ENCODE measurements at regions not wholly inside any gene's neighbourhood (a gene's known extent, or its start where the extent isn't known, plus 50 kb on each side); places are given as distances from the start of the nearest gene placed in this dataset.

DNA sequence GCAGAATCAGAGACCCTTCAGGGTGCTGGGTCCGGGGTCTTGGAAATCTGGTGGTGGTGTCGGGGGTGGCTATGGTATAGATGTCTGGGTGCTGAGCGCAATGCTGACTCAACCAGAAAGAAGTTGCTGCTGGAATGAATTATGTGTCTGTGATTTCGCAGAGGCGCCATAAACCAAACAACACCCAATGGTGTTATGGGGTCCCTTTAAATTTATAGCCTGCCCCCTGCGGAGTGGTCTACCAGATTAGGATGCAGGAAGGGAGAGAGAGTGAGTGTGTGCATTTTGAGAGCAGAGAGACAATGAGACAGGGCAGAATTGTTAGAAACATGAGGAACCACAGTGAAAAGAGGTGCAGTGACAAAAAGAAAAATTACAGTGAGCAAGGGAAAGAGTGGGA is 100.7 kb upstream of the CDH11 start:
- no peak overlapping the region for H3K4me3 ChIP-seq (ENCODE audit: low read depth, low read length)

DNA sequence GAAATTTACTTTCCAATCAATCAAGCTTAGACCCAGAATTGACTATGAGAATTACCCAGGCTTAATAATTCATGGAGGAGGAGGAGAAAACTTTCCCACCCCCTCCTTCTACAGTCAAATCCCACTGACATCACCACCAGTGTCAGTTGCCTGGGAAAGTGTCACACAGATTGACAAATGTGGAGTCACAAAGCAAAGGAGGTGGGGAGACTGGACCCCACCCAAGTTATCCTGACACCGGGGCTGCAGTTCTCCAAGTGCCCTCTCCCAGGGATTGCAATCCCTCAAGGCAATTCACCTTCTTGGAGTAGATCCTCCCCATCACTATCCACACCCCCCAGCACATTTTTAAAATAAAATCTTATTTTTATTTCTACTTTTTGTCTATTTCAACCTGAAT is 100.2 kb upstream of the CDH11 start:
- H3K4me3 ChIP-seq (ENCODE audit: low read depth, low read length) = no peak overlapping the region

DNA sequence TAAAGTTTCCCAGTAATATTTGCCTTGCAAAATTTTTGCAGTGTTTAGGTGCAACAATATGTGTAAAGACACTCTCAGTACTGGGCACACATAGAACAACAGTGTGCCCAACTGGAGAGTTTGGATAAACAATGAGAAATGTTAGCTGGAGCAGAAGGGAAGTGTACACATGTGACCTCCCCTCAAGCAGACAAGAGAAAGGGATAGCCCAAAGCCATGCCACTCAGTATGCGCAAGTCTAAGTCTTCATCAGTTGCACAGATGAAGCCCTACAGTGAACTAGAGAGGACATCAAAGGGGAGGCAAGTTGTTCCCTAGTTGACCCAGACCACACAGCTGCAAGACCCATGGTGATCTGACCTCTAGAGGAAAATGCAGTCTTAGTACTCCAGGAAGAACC is 97.9 kb upstream of the CDH11 start:
- H3K4me3 ChIP-seq (ENCODE audit: low read depth, low read length) = no peak overlapping the region

DNA sequence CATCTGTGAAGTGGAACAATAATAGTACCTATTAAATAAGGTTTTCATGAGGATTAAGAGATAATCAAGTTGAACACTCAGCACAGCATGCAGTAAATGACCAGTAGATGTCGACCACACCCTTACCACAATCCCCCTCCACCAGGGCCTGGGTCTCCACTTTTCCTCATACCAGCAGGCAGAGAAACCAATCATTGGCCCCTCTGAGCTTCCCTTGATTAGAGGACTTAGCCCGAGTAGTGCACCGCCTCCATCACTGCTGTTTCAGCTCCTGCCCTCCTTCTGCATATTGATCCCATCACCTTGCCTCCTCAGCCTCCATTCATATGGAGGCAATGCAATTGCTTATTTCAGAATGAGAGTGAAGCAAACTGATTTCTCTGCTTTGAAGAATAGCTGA is 96.5 kb upstream of the CDH11 start:
- no peak overlapping the region for H3K4me3 ChIP-seq (ENCODE audit: low read depth, low read length)

DNA sequence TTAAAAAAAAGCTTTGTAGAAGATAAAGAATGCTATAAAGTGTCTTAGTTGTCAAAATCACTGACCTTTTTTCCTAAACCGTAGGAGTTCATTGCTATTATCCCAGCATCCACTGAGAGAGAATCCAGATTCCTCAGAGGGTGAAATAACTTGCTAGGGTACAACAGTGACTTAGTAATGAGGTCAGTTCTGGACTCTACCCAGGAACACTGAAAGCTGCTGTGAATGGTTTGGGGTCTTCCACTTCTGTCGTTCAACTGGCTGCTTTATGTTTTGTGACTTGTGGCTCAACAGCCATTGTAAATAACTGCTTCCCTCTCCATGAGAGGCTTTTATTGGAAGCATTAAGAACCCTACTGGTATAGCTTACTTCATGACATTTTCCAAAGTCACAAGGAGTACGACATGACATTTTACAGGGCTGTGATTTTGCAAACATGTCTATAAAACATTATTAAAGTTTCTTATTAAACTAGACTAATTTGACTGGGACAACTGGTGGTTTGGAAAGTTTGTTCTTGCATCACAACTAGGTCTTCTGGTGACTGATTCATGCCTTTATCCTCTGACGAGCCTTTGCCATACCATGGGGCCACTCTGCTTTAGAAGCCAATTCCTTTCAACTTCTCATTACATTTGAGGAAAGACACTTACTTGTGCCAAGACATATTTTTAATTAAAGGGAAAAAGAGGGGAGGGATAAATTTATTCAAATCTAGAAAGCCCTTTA is 92.2 kb upstream of the CDH11 start:
- no peak overlapping the region for H3K4me3 ChIP-seq (ENCODE audit: low read depth, low read length)

DNA sequence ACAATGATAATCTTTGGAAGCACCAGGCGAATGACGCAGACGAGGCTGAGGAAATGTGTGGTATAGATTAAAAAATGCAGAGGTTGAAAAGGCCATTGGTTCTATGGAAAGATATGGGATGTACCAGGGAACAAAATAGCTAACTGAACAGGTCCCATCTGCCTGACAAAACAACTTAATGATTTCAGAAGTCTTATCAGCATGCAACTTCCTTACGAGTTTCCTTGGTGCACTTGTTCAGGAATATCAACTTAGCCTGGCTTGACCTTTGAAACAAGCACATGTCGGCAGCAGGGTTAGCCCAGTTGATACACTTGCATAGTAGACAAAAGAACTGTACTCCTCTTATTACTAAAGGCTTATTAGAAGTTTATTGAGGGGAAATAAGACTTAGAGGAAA is 90.9 kb upstream of the CDH11 start:
- no peak overlapping the region for H3K4me3 ChIP-seq (ENCODE audit: low read depth, low read length)

DNA sequence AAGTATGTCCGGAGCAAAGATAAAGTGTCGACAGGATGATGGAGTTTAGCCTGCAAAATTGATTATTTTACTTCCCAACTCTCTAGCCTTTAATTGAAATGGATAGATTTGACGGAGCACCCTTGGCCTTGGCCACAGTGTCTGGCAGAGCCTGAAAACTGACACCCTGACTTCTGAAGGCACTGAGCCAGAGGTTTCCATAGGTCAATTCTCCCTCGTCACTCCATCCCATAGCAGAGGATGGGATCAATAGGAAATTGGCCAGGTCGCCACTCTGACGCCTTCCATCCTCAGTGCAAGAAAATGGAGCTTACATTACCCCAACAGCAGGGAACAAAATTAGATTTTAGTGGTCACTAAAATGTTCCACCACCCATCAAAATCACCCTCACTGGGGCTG is 90.4 kb upstream of the CDH11 start:
- no peak overlapping the region for H3K4me3 ChIP-seq (ENCODE audit: low read depth, low read length)

DNA sequence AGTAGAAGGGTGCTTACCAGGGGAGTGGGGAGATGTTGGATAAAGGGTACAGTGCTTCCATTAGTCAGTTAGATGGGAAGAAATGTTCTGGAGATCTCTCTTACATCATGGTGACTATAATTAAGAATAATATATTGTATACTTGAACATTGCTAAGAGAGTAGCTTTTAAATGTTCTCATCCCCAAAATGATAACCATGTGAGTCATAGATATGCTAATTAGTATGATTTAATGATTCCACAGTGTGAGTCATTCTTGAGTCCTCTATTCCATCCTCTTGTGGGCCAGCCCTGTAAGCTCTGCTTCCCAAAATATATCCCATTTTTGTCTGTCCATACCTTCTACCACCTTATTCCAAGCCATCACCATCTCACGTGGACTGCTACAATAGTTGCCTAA is 80.6 kb upstream of the CDH11 start:
- H3K4me3 ChIP-seq (ENCODE audit: low read depth, low read length) = no peak overlapping the region

DNA sequence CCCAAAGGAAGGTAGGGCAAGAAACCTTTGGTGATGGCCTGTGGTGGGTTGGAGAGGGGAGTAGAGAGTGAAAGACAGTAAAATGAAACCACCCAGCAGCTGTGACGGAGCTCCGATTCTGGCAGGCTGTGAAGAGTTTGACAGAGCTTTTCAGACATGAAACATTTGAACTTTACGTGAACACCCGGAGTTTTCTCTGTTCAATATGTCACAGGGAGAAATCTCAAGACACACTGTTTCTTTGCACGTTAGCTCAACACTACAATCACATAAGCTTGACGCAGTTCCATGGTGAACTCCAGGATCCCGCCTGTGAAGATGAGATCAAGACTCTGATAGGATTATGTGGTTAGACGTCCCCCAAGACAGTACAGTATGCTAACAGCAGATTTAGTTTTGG is 79.6 kb upstream of the CDH11 start:
- H3K4me3 ChIP-seq (ENCODE audit: low read depth, low read length) = no peak overlapping the region

DNA sequence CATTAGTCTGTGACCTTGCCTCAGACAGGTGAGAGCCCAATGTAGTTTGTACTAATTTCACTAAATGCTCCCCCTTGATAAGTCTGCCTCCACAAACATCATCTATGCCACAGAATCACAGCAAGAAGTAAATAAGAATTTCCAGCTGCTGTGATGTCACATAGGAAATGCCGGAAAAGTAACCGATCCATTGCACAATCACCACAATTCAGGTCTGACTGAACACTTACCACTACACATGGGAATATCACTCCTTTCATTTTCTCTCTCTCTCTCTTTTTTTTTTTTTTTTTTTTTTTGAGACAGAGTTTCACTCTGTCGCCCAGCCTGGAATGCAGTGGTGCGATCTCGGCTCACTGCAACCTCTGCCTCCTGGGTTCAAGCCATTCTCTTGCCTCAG is 79.0 kb upstream of the CDH11 start:
- H3K4me3 ChIP-seq (ENCODE audit: low read depth, low read length) = no peak overlapping the region

DNA sequence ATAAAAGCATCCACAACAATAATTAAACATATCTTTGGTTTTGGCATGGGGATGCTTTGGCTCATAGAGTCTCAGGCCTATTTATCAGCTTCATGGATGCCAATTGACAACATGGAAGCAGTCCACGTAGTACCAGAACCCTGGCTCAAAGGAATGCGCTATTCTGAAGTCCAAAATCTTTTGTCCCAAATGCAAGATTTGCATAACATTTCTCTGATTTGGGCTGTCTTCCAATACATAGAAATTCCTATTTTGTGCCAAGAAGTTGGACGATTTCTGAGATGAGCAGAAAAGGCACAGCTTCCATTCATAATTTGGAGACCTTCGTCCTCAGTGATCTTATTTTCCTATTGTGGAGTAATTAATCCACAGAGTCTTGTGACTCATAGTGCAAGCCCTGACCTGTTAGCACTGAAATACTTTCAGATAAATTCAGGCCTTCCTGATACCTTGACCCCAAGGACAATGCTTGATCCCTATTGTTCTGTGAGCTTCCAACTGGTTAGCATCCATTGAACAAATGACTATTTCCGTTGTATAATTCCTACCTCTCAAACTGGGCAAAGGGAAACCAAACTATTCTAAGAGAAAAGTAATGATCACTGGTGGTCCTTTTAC is 78.4 kb upstream of the CDH11 start:
- H3K4me3 ChIP-seq (ENCODE audit: low read depth, low read length) = no peak overlapping the region

DNA sequence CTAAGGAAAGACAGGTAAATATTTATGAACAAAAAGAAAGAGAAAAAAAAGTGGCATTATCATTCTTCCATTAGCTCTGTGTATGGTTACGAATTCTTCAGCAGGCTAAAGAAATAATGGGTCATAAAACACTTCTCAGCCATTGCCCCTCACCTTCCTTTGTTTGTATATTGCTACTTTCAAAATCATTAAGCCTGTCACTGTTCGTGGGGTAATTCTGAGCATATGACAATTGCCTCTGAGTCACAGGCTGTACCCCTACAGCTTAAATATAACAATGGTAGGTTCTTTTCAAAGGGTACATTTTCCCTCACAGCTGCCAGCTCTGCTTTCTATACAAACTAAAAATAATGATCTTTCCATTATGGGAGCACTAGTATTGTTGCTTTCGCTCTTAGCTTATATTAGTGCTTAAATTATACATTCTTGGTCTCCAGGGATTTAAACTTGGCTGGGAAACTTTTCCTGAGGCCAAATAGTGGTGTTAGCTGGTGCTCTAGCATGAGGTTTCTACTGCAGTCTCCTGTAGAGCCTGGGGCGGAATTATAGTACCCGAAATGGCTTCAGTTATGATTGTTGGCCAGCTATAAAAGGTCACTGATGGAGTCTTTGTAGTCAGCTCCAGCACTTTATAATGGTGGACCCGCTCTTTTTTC is 74.7 kb upstream of the CDH11 start:
- no peak overlapping the region for H3K4me3 ChIP-seq (ENCODE audit: low read depth, low read length)

DNA sequence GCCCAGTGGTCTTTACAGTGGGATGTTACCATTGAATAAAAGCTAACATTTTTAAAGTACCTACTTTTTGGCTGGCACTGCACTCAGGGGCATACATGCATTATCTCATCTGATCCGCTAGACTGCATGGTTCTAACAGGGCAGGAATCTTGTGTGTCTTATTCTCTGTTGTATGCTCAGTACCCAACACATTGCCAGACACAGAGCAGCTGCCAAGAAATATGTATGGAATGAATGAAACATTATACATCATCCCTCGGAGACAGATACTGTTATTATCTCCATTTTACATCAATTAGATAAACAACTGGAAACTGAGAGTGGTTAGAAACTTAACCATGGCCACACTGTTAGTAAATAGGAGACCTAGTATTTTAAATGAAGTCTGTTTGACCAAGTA is 74.1 kb upstream of the CDH11 start:
- no peak overlapping the region for H3K4me3 ChIP-seq (ENCODE audit: low read depth, low read length)

DNA sequence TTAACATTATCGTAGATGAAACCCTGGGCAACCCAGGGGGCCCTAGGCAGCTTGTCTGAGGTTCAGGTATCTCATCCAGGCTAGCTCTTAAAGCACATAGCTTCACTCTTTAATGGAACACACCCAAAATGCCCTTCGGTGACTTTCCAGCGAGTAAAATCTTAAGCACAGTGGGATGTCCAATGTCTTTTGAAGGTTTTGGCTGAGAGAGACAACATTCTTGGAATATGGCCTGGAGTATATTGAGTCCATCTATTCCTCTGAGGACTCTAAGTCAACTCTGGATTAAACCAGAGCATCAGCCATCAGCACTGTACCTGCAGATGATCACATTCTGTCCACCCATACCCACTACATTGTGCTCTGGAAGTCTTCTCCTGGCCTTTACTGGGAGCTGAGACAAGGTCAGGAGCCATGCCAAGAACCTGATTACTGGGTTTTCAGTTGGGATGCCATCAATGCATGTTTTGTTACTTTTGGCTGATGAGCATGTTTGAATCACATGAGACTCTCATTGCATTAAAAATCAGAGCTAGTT is 63.4 kb upstream of the CDH11 start:
- H3K4me3 ChIP-seq (ENCODE audit: low read depth, low read length) = no peak overlapping the region

DNA sequence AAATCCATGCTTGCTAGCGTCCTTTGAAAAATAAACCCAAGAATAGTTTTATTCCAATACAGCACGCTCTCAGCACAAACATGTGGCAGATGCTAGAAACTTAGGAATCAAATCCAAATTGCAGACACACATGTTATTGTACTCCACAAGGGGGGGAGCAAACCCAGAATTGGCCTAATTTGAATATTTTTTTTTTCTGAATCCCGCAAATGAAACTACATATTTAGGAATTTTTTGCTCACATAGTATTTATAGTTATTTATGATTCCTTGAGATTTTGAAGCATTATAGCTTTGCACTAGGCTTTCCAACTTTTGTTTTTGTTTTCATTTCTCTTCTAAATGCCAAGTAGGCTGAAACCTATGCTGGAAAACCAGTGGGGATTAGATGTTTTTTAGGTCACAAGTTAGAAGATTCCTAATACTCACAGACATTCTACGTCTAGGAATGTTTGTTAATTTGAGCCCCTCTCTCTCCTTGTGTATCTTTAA is 59.3 kb upstream of the CDH11 start:
- no peak overlapping the region for H3K4me3 ChIP-seq (ENCODE audit: low read depth, low read length)

DNA sequence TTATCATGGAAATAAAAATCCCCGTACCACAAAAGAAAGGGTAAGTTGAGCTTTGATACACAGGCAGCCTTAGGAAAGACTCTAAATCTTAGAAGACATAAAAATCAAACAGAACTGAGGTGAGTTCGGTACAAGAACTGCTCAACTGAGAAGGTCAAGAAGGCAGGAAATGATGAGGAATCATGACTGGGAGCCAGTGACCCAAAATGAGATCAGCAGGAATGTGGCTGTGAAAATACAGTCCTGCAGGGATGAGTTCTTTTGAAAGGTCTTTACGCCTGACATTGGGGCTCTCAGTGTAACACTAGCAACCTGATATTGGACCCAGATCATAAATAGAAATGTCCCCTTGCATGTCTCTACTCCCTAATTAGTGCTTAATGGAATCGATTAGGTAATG is 56.3 kb upstream of the CDH11 start:
- no peak overlapping the region for H3K4me3 ChIP-seq (ENCODE audit: low read depth, low read length)

DNA sequence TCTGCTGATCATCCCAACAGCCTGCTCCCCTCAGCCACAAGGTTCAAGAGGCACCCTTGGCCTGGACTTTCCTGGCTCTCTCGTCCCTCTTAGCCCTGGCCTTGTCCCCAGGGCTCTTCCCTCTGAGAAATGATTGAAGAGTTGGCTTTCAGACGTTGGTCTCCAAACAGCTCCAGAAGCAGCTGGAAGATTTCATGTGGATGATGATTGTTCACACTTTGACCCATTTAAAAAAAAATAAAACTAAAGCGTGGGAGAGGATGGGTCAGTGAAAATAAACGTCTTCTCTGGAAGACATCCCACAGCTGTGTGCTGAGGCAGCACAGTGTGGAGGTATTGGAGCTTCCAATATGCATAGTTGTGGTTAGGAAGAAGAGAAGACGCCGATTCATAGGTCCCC is 54.7 kb upstream of the CDH11 start:
- H3K4me3 ChIP-seq (ENCODE audit: low read depth, low read length) = no peak overlapping the region

DNA sequence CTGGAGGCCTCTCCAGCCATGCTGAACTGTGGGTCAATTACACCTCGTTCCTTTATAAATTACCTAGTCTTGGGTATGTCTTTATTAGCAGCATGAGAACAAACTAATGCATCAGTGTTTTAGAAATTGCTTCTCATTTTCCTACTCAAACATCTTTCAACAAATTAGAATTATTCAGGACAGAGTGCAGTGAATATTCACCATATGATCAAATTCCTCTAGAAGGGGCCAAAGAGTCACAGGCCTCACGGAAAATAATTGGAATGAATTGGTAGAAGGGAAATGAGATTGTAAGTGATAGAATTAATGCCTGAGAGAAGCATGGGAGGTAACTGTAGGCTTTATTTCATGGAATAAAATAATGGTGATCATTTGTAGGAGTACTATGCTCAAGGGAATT is 50.5 kb upstream of the CDH11 start:
- no peak overlapping the region for H3K4me3 ChIP-seq (ENCODE audit: low read depth, low read length)
